Osteocyte (in vitro differentiated cells): ENCODE measurements at regions not wholly inside any gene's neighbourhood (a gene's known extent, or its start where the extent isn't known, plus 50 kb on each side); places are given as distances from the start of the nearest gene placed in this dataset.

ENCODE experiments used
- DNase-seq: peaks from one replicate; pipeline ENCODE4 v3.0.0; 2021; ENCODE audit warnings: mixed read lengths; ENCODE audit not compliant: unreplicated experiment; ENCODE audit errors: extremely low spot score
- H3K27ac Mint-ChIP-seq: one replicate; pipeline ENCODE4 v1.8.0; 2021; ENCODE audit warnings: mild to moderate bottlenecking, mixed read lengths; ENCODE audit not compliant: unreplicated experiment
- H3K27me3 Mint-ChIP-seq: one replicate; pipeline ENCODE4 v1.8.0; 2021; ENCODE audit warnings: mixed read lengths; ENCODE audit not compliant: unreplicated experiment
- H3K36me3 Mint-ChIP-seq: one replicate; pipeline ENCODE4 v1.8.0; 2021; ENCODE audit warnings: mixed read lengths; ENCODE audit not compliant: unreplicated experiment
- H3K4me1 Mint-ChIP-seq: one replicate; pipeline ENCODE4 v1.8.0; 2021; ENCODE audit warnings: mixed read lengths; ENCODE audit not compliant: unreplicated experiment
- H3K4me3 Mint-ChIP-seq: one replicate; pipeline ENCODE4 v1.8.0; 2021; ENCODE audit warnings: mild to moderate bottlenecking, moderate library complexity, mixed read lengths; ENCODE audit not compliant: unreplicated experiment
- H3K9me3 Mint-ChIP-seq: one replicate; pipeline ENCODE4 v1.8.0; 2021; ENCODE audit warnings: mixed read lengths; ENCODE audit not compliant: unreplicated experiment
- TF ChIP-seq, protein P1 (sequence below): fragments of 200-600 bp; sonication (generic); IDR thresholded peaks from 2 replicates; pipeline ENCODE4 v1.5.0; 2021; ENCODE audit warnings: antibody characterized with exemption, mild to moderate bottlenecking, moderate library complexity

DNA sequence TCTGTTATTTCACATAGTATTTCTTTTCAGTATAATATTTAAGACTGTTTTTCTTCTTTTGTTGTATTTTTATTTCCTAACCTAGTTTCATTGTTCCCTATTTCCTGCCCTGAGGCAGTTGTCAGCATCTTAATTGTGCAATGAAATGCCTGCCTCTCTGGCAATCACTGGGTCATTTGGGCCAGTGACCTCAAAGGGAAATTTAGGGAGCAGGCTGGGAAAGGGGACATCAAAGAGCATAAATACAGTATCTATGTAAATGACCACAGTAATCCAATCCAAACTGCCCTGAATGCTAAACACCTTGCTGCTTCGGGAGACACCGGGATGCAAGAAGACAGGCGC lies 147.8 kb downstream of the TLR5 start:
- TF ChIP-seq, protein P1, sequence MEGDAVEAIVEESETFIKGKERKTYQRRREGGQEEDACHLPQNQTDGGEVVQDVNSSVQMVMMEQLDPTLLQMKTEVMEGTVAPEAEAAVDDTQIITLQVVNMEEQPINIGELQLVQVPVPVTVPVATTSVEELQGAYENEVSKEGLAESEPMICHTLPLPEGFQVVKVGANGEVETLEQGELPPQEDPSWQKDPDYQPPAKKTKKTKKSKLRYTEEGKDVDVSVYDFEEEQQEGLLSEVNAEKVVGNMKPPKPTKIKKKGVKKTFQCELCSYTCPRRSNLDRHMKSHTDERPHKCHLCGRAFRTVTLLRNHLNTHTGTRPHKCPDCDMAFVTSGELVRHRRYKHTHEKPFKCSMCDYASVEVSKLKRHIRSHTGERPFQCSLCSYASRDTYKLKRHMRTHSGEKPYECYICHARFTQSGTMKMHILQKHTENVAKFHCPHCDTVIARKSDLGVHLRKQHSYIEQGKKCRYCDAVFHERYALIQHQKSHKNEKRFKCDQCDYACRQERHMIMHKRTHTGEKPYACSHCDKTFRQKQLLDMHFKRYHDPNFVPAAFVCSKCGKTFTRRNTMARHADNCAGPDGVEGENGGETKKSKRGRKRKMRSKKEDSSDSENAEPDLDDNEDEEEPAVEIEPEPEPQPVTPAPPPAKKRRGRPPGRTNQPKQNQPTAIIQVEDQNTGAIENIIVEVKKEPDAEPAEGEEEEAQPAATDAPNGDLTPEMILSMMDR, result no peak
- Mint-ChIP-seq H3K4me1 (peaks cover 22% of the 10 kb centered on the region), H3K27me3 (no peaks in the 10 kb centered on the region), H3K27ac (no peak overlapping the region), H3K36me3 (peaks cover 1% of the 10 kb centered on the region), H3K9me3 (no peaks in the 10 kb centered on the region), H3K4me3 (no peak overlapping the region)
- DNase-seq, result no peak

DNA sequence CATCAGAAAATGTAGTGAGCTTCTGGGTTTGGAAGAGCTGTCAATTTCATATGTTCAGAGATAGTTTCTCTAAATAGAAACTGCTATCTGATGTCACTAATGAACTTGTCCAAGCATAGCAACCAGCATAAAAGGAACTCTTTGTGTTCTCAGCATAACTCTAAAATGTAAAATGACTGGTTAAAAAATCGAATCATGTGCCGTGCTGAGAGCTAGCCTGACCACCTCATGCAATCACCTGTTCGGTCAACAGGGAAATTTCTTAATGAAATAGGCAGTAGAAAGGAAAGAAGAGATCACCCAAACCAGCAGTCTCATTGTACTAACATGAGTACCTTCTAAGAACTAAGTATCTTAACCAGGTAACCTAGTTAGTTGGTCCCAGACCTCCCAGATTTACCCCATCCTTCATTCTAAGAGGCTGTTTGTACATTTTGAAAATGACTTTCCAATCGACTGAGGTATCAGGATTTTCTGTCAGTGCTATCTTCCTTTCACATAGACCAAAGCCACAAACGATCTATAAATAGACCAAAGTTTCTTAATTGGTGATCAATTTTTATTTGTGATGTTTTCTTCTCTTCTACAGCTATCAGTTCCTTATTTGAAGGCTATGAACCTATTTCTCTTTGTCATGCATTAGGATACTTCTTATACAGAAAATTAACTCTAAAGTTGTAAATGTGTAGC lies 147.3 kb downstream of the TLR5 start:
- no peak for DNase-seq
- Mint-ChIP-seq H3K27me3 (no peaks in the 10 kb centered on the region), H3K27ac (no peak overlapping the region), H3K9me3 (no peaks in the 10 kb centered on the region), H3K36me3 (peaks cover 1% of the 10 kb centered on the region), H3K4me3 (no peak overlapping the region), H3K4me1 (peaks cover 28% of the 10 kb centered on the region)
- TF ChIP-seq, protein P1, result no peak

DNA sequence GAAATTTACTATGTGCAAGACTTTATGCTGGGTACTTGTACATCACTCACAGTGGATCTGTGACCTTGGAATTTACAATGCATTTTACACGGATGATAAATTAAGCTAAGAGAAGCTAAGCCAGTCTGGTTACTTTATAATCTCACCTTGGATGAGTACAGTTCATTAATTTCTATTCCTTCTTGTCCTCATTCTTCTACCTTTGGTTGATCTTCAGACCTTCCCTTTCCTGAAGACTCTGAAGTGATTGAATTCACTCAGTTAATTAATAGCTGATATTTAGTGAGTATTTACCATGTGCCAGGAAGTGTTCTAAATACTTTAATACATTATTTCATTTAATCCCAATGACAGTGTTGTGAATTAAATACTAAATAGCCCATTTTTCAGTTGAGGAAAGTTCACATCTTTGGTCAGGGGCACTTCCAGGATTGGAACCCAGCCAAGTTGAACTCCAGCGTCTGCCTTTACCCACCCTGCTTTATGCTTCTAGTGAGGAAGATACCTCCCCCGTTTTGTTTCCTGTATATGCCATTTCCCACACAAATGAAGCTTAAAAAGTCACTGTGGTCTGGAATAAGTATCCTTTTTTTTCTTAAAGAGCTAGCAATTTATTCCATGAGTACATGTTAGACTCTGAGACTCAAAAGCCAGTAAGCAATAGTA lies 146.6 kb downstream of the TLR5 start:
- H3K36me3 Mint-ChIP-seq, result peaks cover 1% of the 10 kb centered on the region
- H3K27ac Mint-ChIP-seq, result no peak overlapping the region
- no peaks in the 10 kb centered on the region for H3K27me3 Mint-ChIP-seq
- DNase-seq, result no peak
- TF ChIP-seq, protein P1, result no peak
- H3K4me1 Mint-ChIP-seq, result peaks cover 31% of the 10 kb centered on the region
- H3K4me3 Mint-ChIP-seq, result no peak overlapping the region
- H3K9me3 Mint-ChIP-seq, result no peaks in the 10 kb centered on the region

DNA sequence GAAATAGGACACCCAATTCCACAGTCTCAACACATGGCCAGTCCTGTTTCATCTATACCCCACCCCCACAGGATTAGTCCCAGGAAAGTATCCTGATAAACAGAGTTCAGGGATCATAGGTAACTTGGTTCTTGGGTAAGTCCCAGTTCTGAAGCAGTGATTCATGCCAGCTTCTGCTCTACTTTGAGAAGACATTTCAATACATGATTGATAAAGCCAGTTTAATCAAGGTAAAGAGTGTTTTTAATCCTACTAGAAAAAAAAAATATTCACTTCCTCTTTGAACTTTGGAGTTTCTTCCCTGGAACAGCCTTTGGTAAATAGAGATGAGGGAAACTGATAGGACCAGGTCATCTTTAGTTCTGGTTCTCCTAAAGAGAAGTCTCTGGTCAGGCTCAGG lies 142.4 kb downstream of the TLR5 start:
- no peaks in the 10 kb centered on the region for H3K27me3 Mint-ChIP-seq
- TF ChIP-seq, protein P1, result no peak
- no peak overlapping the region for H3K27ac Mint-ChIP-seq
- peaks cover 18% of the 10 kb centered on the region for H3K36me3 Mint-ChIP-seq
- no peak overlapping the region for H3K4me3 Mint-ChIP-seq
- DNase-seq, result no peak
- peaks cover 19% of the 10 kb centered on the region for H3K4me1 Mint-ChIP-seq
- no peaks in the 10 kb centered on the region for H3K9me3 Mint-ChIP-seq
